HCT116 (cell line): ENCODE measurements at regions not wholly inside any gene's neighbourhood (a gene's known extent, or its start where the extent isn't known, plus 50 kb on each side); places are given as distances from the start of the nearest gene placed in this dataset.

ENCODE experiments used
- ATAC-seq: fragments of 200-7000 bp; cut with Tn5 transposase; 2 replicates; pipeline ENCODE4 v1.9.1; 2020; ENCODE audit warnings: mild to moderate bottlenecking, moderate library complexity
- BruUV-seq: library from RNA; stranded (reverse); fragments of 400-500 nt; replicated peaks from 2 replicates; lab custom pipeline; 2021; lab: Mats Ljungman, UMichigan
- CTCF ChIA-PET: fragments of 300-600 bp; sonication (Branson Sonifier 250); formaldehyde crosslinking; loops from one replicate; lab custom pipeline; 2021; ENCODE audit warnings: antibody characterized with exemption; lab: Charles Lee
- POLR2A ChIA-PET: fragments of 300-600, 350-600 bp; sonication (Branson Sonifier 250); formaldehyde crosslinking; loops from one replicate; lab custom pipeline; 2021; ENCODE audit warnings: antibody characterized with exemption; lab: Charles Lee
- RAD21 ChIA-PET, 2 experiments: fragments of 300-600 bp; sonication (Branson Sonifier 250); formaldehyde crosslinking; loops; one replicate each; lab custom pipeline; 2023; ENCODE audit warnings: low total read pairs in 2 of 2; ENCODE audit not compliant: uncharacterized antibody in 2 of 2, unreplicated experiment in 2 of 2, low non-redundant PET in 1 of 2; lab: Charles Lee
- DNase-seq: peaks from one replicate; pipeline ENCODE4 v3.0.0-alpha.2; 2010; ENCODE audit warnings: low read depth, low spot score
- H2AFZ ChIP-seq: fragments of 200-600 bp; shearing (Covaris generic), sonication (generic); 2 replicates; pipeline ENCODE4 v1.6.1; 2017; ENCODE audit warnings: low read depth, mixed run types, mixed read lengths, antibody characterized with exemption, low read length; ENCODE audit not compliant: poor library complexity, severe bottlenecking
- H3K27ac ChIP-seq: 2 replicates; pipeline ENCODE4 v1.5.1; 2012; ENCODE audit warnings: low read depth, low read length
- H3K27me3 ChIP-seq: fragments of 200-600 bp; sonication (generic); 2 replicates; pipeline ENCODE4 v1.6.1; 2016; ENCODE audit warnings: mixed run types, low read length, mixed read lengths; ENCODE audit not compliant: insufficient read depth
- H3K36me3 ChIP-seq, 2 experiments: fragments of 200-500 bp in 1 of 2; fragments of 200-600 bp in 1 of 2; sonication (Bioruptor generic) in 1 of 2; sonication (generic) in 1 of 2; 2 replicates each; pipeline versions ENCODE4 v1.5.1 to v1.6.1; 2014 to 2016; ENCODE audit warnings: low read length in 2 of 2, inconsistent platforms in 1 of 2, mixed read lengths in 1 of 2, mixed run types in 1 of 2; ENCODE audit not compliant: insufficient read depth in 2 of 2, control insufficient read depth in 1 of 2
- H3K4me1 ChIP-seq, 2 experiments: fragments of 200-600 bp in 1 of 2; sonication (generic) in 1 of 2; 2 replicates each; pipeline versions ENCODE4 v1.5.1 to v1.6.1; 2012 to 2017; ENCODE audit warnings: low read length in 2 of 2, inconsistent platforms in 1 of 2, mild to moderate bottlenecking in 1 of 2, mixed read lengths in 1 of 2, mixed run types in 1 of 2, moderate library complexity in 1 of 2; ENCODE audit not compliant: insufficient read depth in 2 of 2, control insufficient read depth in 1 of 2
- H3K4me2 ChIP-seq: fragments of 200-600 bp; sonication (generic); 2 replicates; pipeline ENCODE4 v1.6.1; 2017; ENCODE audit warnings: mixed run types, low read length, mixed read lengths
- H3K4me3 ChIP-seq, 2 experiments: fragments of 200-600 bp in 1 of 2; sonication (generic) in 1 of 2; replicated peaks in 1 of 2; 2 replicates each; pipeline ENCODE4 v1.5.1; 2011 to 2016; ENCODE audit warnings: low read length in 2 of 2, control low read depth in 1 of 2, low read depth in 1 of 2, mild to moderate bottlenecking in 1 of 2, mixed read lengths in 1 of 2, mixed run types in 1 of 2
- H3K79me2 ChIP-seq: fragments of 200-600 bp; sonication (generic); 2 replicates; pipeline ENCODE4 v1.6.1; 2017; ENCODE audit warnings: mild to moderate bottlenecking, mixed run types, low read length, moderate library complexity, mixed read lengths; ENCODE audit not compliant: insufficient read depth
- H3K9ac ChIP-seq: fragments of 200-600 bp; sonication (generic); 2 replicates; pipeline ENCODE4 v1.6.1; 2016; ENCODE audit warnings: low read length, mixed read lengths
- H3K9me2 ChIP-seq: fragments of 200-600 bp; sonication (generic), shearing (Covaris generic); 2 replicates; pipeline ENCODE4 v1.6.1; 2017; ENCODE audit warnings: mixed run types, mild to moderate bottlenecking, moderate library complexity; ENCODE audit not compliant: insufficient read depth
- H3K9me3 ChIP-seq, 2 experiments: fragments of 200-500 bp in 1 of 2; fragments of 200-600 bp in 1 of 2; sonication (Bioruptor generic) in 1 of 2; sonication (generic) in 1 of 2; 2 replicates each; pipeline ENCODE4 v1.6.1; 2014 to 2017; ENCODE audit warnings: low read length in 2 of 2, mixed read lengths in 2 of 2, inconsistent platforms in 1 of 2, low read depth in 1 of 2, mild to moderate bottlenecking in 1 of 2, mixed run types in 1 of 2, moderate library complexity in 1 of 2; ENCODE audit not compliant: control insufficient read depth in 1 of 2, insufficient read depth in 1 of 2
- H4K20me1 ChIP-seq: fragments of 200-600 bp; sonication (generic), shearing (Covaris generic); 2 replicates; pipeline ENCODE4 v1.6.1; 2017; ENCODE audit warnings: mixed run types, mild to moderate bottlenecking, moderate library complexity; ENCODE audit not compliant: insufficient read depth
- ATF3 ChIP-seq: IDR thresholded peaks from 2 replicates; pipeline ENCODE4 v1.6.1; 2012
- CEBPB ChIP-seq: IDR thresholded peaks from 2 replicates; pipeline ENCODE4 v1.6.1; 2012; ENCODE audit warnings: low read depth
- EGR1 ChIP-seq: IDR thresholded peaks from 2 replicates; pipeline ENCODE4 v1.6.1; 2012; ENCODE audit warnings: low read depth
- EZH2phosphoT487 ChIP-seq: fragments of 200-600 bp; IDR thresholded peaks from 2 replicates; pipeline ENCODE4 v1.6.1; 2018; ENCODE audit warnings: antibody characterized with exemption, borderline replicate concordance
- FOSL1 ChIP-seq: IDR thresholded peaks from 2 replicates; pipeline ENCODE4 v1.6.1; 2012; ENCODE audit warnings: low read depth
- MAX ChIP-seq: IDR thresholded peaks from 2 replicates; pipeline ENCODE4 v1.6.1; 2012
- POLR2A ChIP-seq: IDR thresholded peaks from 2 replicates; pipeline ENCODE4 v1.7.0; 2011; ENCODE audit warnings: borderline replicate concordance; ENCODE audit not compliant: insufficient read depth, insufficient read length; ENCODE audit errors: extremely low read depth
- RAD21 ChIP-seq: IDR thresholded peaks from 2 replicates; pipeline ENCODE4 v1.6.1; 2012; ENCODE audit warnings: low read depth, mild to moderate bottlenecking
- SIN3A ChIP-seq: IDR thresholded peaks from 2 replicates; pipeline ENCODE4 v1.6.1; 2012; ENCODE audit warnings: low read depth
- SP1 ChIP-seq: IDR thresholded peaks from 2 replicates; pipeline ENCODE4 v1.6.1; 2012; ENCODE audit warnings: low read depth
- SRF ChIP-seq: IDR thresholded peaks from 2 replicates; pipeline ENCODE4 v1.6.1; 2012; ENCODE audit warnings: low read depth
- TCF7L2 ChIP-seq: IDR thresholded peaks from 2 replicates; pipeline ENCODE4 v1.7.0; 2011; ENCODE audit warnings: borderline replicate concordance, inconsistent platforms; ENCODE audit not compliant: insufficient read depth, insufficient read length; ENCODE audit errors: extremely low read depth
- ZFX ChIP-seq: fragments of 450-650 bp; IDR thresholded peaks from 2 replicates; pipeline ENCODE4 v1.6.1; 2017
- intact Hi-C: fragments of 100-400 bp; cut with micrococcal nuclease; formaldehyde crosslinking; loops from 2 replicates; pipeline ENCODE4 v1.10.0; 2022
- TF ChIP-seq, protein P1 (sequence below): IDR thresholded peaks from 2 replicates; pipeline ENCODE4 v1.6.1; 2012; ENCODE audit warnings: low read depth
- TF ChIP-seq, protein P2 (sequence below): IDR thresholded peaks from 2 replicates; pipeline ENCODE4 v1.6.1; 2011; ENCODE audit warnings: mild to moderate bottlenecking, low read length, moderate library complexity; ENCODE audit not compliant: insufficient replicate concordance; ENCODE audit errors: extremely low read depth

- no TSS peak for BruUV-seq
- H2AFZ ChIP-seq: no peak overlapping the region
- ATAC-seq (no peak), DNase-seq (no peak)
- H3K27me3 ChIP-seq: no peaks in the 10 kb centered on the region
- H3K4me1 ChIP-seq: peaks cover 23 to 87% of the 10 kb centered on the region in 2 experiments
- CTCF ChIA-PET: interaction anchor here (1.4 kb wide), 1 partner anchor 147 kb away, joined by 3 read pairs; no protein-coding TSS in a partner anchor
- no peaks in the 10 kb centered on the region for H4K20me1 ChIP-seq
- no peaks in the 10 kb centered on the region for H3K9me3 ChIP-seq
- H3K9ac ChIP-seq: no peak overlapping the region; the same call in 1 of the 2 replicates
- H3K4me3 ChIP-seq: no peak overlapping the region
- POLR2A ChIA-PET: no interaction called here
- intact Hi-C loops: loop anchor here (5.0 kb wide), 1 partner anchor 74 kb away; no protein-coding TSS in a partner anchor
- no peaks in the 10 kb centered on the region for H3K9me2 ChIP-seq
- TF ChIP-seq FOSL1 (no peak), MAX (0 out of 2 replicates have a peak, but pooled peaks have one; percentile 23)
- H3K36me3 ChIP-seq: no peaks in the 10 kb centered on the region
- H3K79me2 ChIP-seq: no peaks in the 10 kb centered on the region
- no peak overlapping the region for H3K27ac ChIP-seq
- RAD21 ChIA-PET: no interaction called here
- 0 out of 2 replicates have a peak overlapping the region, but pooled peaks have one; percentile 1 for H3K4me2 ChIP-seq
Measured at GRCh38 chr1:93776728-93777127, 95.1 kb upstream of the BCAR3 start.

GRCh38 chr1:93775224-93775623, 93.6 kb upstream of the BCAR3 start:
- H3K9ac ChIP-seq: peak overlapping the region; percentile 64
- no peaks in the 10 kb centered on the region for H3K9me3 ChIP-seq
- peak overlapping the region; percentile 39 for H2AFZ ChIP-seq
- H3K4me3 ChIP-seq: peak overlapping the region; percentile 8 to 38; a peak in 3 of 4 replicates
- H3K4me1 ChIP-seq: peaks cover 19 to 78% of the 10 kb centered on the region in 2 experiments
- no TSS peak for BruUV-seq
- ChIA-PET CTCF (no interaction called here), POLR2A (interaction anchor here (1.2 to 1.7 kb wide), 2 partner anchors 21 to 82 kb away, joined by 3 to 7 read pairs; no protein-coding TSS in a partner anchor), RAD21 (no interaction called here)
- H3K4me2 ChIP-seq: peak overlapping the region; percentile 72
- intact Hi-C loops: loop anchor here (2.0 to 5.0 kb wide), 2 partner anchors 20 to 73 kb away; no protein-coding TSS in a partner anchor
- DNase-seq (peak; percentile 50), ATAC-seq (peak; percentile 85)
- no peaks in the 10 kb centered on the region for H3K36me3 ChIP-seq
- H3K79me2 ChIP-seq: no peaks in the 10 kb centered on the region
- no peaks in the 10 kb centered on the region for H3K9me2 ChIP-seq
- no peaks in the 10 kb centered on the region for H3K27me3 ChIP-seq
- no peak overlapping the region for H3K27ac ChIP-seq
- H4K20me1 ChIP-seq: no peaks in the 10 kb centered on the region
- TF ChIP-seq RAD21 (peak; percentile 15; the same call in 1 of the 2 replicates), ATF3 (no peak), SP1 (peak; percentile 87), ZFX (no peak), EGR1 (no peak), SRF (no peak), FOSL1 (peak; percentile 88), TCF7L2 (no peak), EZH2phosphoT487 (no peak), SIN3A (peak; percentile 40; the same call in 1 of the 2 replicates), POLR2A (no peak), CEBPB (peak; percentile 91)
- TF ChIP-seq, protein P1, sequence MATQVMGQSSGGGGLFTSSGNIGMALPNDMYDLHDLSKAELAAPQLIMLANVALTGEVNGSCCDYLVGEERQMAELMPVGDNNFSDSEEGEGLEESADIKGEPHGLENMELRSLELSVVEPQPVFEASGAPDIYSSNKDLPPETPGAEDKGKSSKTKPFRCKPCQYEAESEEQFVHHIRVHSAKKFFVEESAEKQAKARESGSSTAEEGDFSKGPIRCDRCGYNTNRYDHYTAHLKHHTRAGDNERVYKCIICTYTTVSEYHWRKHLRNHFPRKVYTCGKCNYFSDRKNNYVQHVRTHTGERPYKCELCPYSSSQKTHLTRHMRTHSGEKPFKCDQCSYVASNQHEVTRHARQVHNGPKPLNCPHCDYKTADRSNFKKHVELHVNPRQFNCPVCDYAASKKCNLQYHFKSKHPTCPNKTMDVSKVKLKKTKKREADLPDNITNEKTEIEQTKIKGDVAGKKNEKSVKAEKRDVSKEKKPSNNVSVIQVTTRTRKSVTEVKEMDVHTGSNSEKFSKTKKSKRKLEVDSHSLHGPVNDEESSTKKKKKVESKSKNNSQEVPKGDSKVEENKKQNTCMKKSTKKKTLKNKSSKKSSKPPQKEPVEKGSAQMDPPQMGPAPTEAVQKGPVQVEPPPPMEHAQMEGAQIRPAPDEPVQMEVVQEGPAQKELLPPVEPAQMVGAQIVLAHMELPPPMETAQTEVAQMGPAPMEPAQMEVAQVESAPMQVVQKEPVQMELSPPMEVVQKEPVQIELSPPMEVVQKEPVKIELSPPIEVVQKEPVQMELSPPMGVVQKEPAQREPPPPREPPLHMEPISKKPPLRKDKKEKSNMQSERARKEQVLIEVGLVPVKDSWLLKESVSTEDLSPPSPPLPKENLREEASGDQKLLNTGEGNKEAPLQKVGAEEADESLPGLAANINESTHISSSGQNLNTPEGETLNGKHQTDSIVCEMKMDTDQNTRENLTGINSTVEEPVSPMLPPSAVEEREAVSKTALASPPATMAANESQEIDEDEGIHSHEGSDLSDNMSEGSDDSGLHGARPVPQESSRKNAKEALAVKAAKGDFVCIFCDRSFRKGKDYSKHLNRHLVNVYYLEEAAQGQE: no peak
- TF ChIP-seq, protein P2, sequence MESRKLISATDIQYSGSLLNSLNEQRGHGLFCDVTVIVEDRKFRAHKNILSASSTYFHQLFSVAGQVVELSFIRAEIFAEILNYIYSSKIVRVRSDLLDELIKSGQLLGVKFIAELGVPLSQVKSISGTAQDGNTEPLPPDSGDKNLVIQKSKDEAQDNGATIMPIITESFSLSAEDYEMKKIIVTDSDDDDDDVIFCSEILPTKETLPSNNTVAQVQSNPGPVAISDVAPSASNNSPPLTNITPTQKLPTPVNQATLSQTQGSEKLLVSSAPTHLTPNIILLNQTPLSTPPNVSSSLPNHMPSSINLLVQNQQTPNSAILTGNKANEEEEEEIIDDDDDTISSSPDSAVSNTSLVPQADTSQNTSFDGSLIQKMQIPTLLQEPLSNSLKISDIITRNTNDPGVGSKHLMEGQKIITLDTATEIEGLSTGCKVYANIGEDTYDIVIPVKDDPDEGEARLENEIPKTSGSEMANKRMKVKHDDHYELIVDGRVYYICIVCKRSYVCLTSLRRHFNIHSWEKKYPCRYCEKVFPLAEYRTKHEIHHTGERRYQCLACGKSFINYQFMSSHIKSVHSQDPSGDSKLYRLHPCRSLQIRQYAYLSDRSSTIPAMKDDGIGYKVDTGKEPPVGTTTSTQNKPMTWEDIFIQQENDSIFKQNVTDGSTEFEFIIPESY: no peak
